Smooth muscle cell (in vitro differentiated cells): ENCODE measurements at regions not wholly inside any gene's neighbourhood (a gene's known extent, or its start where the extent isn't known, plus 50 kb on each side); places are given as distances from the start of the nearest gene placed in this dataset.

ENCODE experiments used
- DNase-seq: peaks from one replicate; lab custom pipeline; 2025; ENCODE audit not compliant: unreplicated experiment; lab: John Stamatoyannopoulos, UW
- H2AFZ ChIP-seq: fragments of 200-600 bp; sonication (generic); 2 replicates; pipeline ENCODE4 v1.6.0; 2016; ENCODE audit warnings: antibody characterized with exemption, low read depth, mild to moderate bottlenecking
- H3F3A ChIP-seq: fragments of 200-600 bp; sonication (generic); 2 replicates; pipeline ENCODE4 v1.6.0; 2017; ENCODE audit warnings: antibody characterized with exemption, low read depth
- H3K27ac ChIP-seq: fragments of 200-600 bp; sonication (generic); 2 replicates; pipeline ENCODE4 v1.5.1; 2016; ENCODE audit warnings: low read depth, mild to moderate bottlenecking
- H3K27me3 ChIP-seq: fragments of 200-600 bp; sonication (generic); 2 replicates; pipeline ENCODE4 v1.6.1; 2016; ENCODE audit warnings: low read depth, mild to moderate bottlenecking
- H3K36me3 ChIP-seq: fragments of 200-600 bp; sonication (generic); 2 replicates; pipeline ENCODE4 v1.5.1; 2016; ENCODE audit warnings: low read depth
- H3K4me1 ChIP-seq: fragments of 200-600 bp; sonication (generic); 2 replicates; pipeline ENCODE4 v1.5.1; 2016; ENCODE audit warnings: low read depth
- H3K4me2 ChIP-seq: fragments of 200-600 bp; sonication (generic); 2 replicates; pipeline ENCODE4 v1.6.0; 2016; ENCODE audit warnings: mild to moderate bottlenecking
- H3K4me3 ChIP-seq: fragments of 200-600 bp; sonication (generic); 2 replicates; pipeline ENCODE4 v1.5.1; 2016; ENCODE audit warnings: mild to moderate bottlenecking
- H3K79me2 ChIP-seq: fragments of 200-600 bp; sonication (generic); 2 replicates; pipeline ENCODE4 v1.6.0; 2016; ENCODE audit warnings: low read depth, mild to moderate bottlenecking
- H3K9ac ChIP-seq: fragments of 200-600 bp; sonication (generic); 2 replicates; pipeline ENCODE4 v1.6.0; 2016; ENCODE audit warnings: low read depth
- H3K9me3 ChIP-seq: fragments of 200-600 bp; sonication (generic); replicated peaks from 2 replicates; pipeline ENCODE4 v1.5.1; 2016; ENCODE audit warnings: low read depth
- H4K20me1 ChIP-seq: fragments of 200-600 bp; sonication (generic); 2 replicates; pipeline ENCODE4 v1.6.0; 2016; ENCODE audit warnings: low read depth
- WGBS: methylation state at CpG from one replicate; pipeline ENCODE4 v1.1.7; 2016; ENCODE audit warnings: low lambda C conversion rate; 5-methylcytosine and 5-hydroxymethylcytosine counted together
- TF ChIP-seq, protein P1 (sequence below): fragments of 200-600 bp; sonication (generic); IDR thresholded peaks from 2 replicates; pipeline ENCODE4 v1.5.1; 2017; ENCODE audit warnings: borderline replicate concordance, mild to moderate bottlenecking, antibody characterized with exemption; ENCODE audit not compliant: insufficient read depth, poor library complexity, severe bottlenecking

DNA sequence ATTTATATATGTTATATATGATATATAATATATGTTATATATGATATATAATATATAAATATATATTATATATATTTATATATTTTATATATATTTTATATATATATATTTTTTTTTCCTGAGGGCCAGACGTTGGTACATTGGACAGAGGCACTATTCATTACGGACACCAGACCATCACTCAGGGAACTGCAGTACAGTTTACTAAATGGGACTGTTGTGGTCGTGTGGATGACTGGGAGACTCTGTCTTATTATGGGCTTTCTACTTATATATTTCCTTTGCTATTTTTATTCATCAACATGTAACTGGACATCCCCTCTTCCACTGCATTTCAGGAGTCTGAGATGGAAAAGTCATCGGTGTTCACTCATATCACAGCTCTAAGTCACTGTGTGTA lies 87.1 kb upstream of the PRKCQ start:
- no peak overlapping the region for H3K27ac ChIP-seq
- no peaks in the 10 kb centered on the region for H3F3A ChIP-seq
- H2AFZ ChIP-seq = no peak overlapping the region
- no peak overlapping the region for H3K4me3 ChIP-seq
- H3K9me3 ChIP-seq = no peaks in the 10 kb centered on the region
- no peaks in the 10 kb centered on the region for H4K20me1 ChIP-seq
- H3K4me2 ChIP-seq = no peak overlapping the region
- no peaks in the 10 kb centered on the region for H3K36me3 ChIP-seq
- H3K4me1 ChIP-seq = no peaks in the 10 kb centered on the region
- TF ChIP-seq, protein P1, sequence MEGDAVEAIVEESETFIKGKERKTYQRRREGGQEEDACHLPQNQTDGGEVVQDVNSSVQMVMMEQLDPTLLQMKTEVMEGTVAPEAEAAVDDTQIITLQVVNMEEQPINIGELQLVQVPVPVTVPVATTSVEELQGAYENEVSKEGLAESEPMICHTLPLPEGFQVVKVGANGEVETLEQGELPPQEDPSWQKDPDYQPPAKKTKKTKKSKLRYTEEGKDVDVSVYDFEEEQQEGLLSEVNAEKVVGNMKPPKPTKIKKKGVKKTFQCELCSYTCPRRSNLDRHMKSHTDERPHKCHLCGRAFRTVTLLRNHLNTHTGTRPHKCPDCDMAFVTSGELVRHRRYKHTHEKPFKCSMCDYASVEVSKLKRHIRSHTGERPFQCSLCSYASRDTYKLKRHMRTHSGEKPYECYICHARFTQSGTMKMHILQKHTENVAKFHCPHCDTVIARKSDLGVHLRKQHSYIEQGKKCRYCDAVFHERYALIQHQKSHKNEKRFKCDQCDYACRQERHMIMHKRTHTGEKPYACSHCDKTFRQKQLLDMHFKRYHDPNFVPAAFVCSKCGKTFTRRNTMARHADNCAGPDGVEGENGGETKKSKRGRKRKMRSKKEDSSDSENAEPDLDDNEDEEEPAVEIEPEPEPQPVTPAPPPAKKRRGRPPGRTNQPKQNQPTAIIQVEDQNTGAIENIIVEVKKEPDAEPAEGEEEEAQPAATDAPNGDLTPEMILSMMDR = no peak
- H3K9ac ChIP-seq = no peak overlapping the region
- H3K79me2 ChIP-seq = no peaks in the 10 kb centered on the region
- DNase-seq = no peak
- H3K27me3 ChIP-seq = no peaks in the 10 kb centered on the region
- 55% methylated on average over 4 of the region's 4 CpGs for WGBS

DNA sequence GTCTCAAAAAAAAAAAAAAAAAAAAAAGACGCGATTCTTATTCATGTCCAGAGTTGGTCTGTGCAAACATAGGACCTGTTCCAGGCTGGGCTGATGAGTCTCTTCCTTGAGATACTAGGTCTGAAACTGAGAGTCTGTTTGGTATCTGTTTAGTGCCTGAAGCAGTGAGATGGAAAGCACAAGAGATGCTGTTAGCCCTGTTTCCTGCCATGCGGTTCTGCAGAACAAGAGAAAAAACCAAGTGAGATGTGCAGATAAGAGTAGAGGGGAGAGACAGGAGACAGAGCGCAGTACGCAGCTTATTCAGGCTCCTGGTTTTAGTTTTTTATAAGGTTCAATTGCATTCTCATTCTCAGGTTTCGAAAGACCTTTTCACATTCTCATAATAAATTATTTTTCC lies 85.8 kb upstream of the PRKCQ start:
- 79% methylated on average over 6 of the region's 6 CpGs for WGBS
- H2AFZ ChIP-seq = no peak overlapping the region
- no peaks in the 10 kb centered on the region for H3F3A ChIP-seq
- H3K9me3 ChIP-seq = no peaks in the 10 kb centered on the region
- H4K20me1 ChIP-seq = no peaks in the 10 kb centered on the region
- no peaks in the 10 kb centered on the region for H3K27me3 ChIP-seq
- TF ChIP-seq, protein P1 = no peak
- H3K4me2 ChIP-seq = no peak overlapping the region
- H3K36me3 ChIP-seq = no peaks in the 10 kb centered on the region
- H3K27ac ChIP-seq = no peak overlapping the region
- no peak overlapping the region for H3K4me3 ChIP-seq
- no peak overlapping the region for H3K9ac ChIP-seq
- no peak for DNase-seq
- H3K79me2 ChIP-seq = no peaks in the 10 kb centered on the region
- no peaks in the 10 kb centered on the region for H3K4me1 ChIP-seq

DNA sequence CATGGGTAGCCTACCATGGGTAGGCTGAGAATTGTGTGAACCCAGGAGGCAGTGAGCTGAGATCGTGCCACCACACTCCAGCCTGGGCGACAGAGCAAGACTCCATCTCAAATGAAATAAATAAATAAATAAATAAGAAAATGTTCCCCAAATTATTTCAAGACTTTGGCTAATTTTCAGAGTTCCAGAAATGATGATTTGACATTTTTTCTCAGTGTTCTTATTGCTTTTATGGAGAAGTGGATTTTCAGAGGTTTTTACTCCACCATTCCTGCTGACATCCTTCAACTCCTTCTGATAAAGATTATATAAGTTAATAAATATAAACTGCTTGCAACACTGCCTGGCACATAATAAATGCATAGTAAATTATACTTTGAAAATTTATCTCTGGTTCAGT lies 80.4 kb upstream of the PRKCQ start:
- H3K27ac ChIP-seq = no peak overlapping the region
- H3K4me3 ChIP-seq = no peak overlapping the region
- H3K4me2 ChIP-seq = no peak overlapping the region
- H3K36me3 ChIP-seq = no peaks in the 10 kb centered on the region
- 100% methylated on average over 2 of the region's 2 CpGs for WGBS
- TF ChIP-seq, protein P1 = no peak
- H2AFZ ChIP-seq = no peak overlapping the region
- no peak for DNase-seq
- no peaks in the 10 kb centered on the region for H3K4me1 ChIP-seq
- no peaks in the 10 kb centered on the region for H3K79me2 ChIP-seq
- H3F3A ChIP-seq = no peaks in the 10 kb centered on the region
- no peaks in the 10 kb centered on the region for H3K9me3 ChIP-seq
- H3K27me3 ChIP-seq = no peaks in the 10 kb centered on the region
- H3K9ac ChIP-seq = no peak overlapping the region
- no peaks in the 10 kb centered on the region for H4K20me1 ChIP-seq

DNA sequence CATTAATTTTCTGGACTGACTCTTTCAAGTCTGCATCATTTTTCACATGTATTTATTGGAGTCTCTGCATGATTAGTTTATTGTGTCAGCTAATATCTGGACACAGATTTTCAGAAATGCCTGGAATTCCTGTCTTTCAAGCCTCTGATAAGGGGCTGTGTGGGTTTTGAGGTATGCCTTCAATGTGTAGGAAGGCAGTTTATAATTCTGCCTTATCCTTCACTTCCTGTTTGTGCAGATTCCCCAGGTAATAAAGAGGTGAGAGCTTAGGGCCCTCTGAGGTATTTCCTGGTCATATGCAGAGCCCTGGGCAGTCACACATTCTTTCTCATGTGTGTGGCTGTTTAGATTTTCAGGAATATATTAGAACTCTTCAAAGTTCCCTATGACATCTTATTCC lies 79.4 kb upstream of the PRKCQ start:
- DNase-seq = no peak
- H3F3A ChIP-seq = no peaks in the 10 kb centered on the region
- no peaks in the 10 kb centered on the region for H3K4me1 ChIP-seq
- H3K4me2 ChIP-seq = no peak overlapping the region
- no peak overlapping the region for H2AFZ ChIP-seq
- no peaks in the 10 kb centered on the region for H3K27me3 ChIP-seq
- H3K79me2 ChIP-seq = no peaks in the 10 kb centered on the region
- TF ChIP-seq, protein P1 = no peak
- H4K20me1 ChIP-seq = no peaks in the 10 kb centered on the region
- H3K27ac ChIP-seq = peak overlapping the region; percentile 17
- no peaks in the 10 kb centered on the region for H3K9me3 ChIP-seq
- no peak overlapping the region for H3K4me3 ChIP-seq
- H3K36me3 ChIP-seq = no peaks in the 10 kb centered on the region
- no peak overlapping the region for H3K9ac ChIP-seq
